ENCODE measurements at regions not wholly inside any gene's neighbourhood (a gene's known extent, or its start where the extent isn't known, plus 50 kb on each side); places are given as distances from the start of the nearest gene placed in this dataset.

DNA sequence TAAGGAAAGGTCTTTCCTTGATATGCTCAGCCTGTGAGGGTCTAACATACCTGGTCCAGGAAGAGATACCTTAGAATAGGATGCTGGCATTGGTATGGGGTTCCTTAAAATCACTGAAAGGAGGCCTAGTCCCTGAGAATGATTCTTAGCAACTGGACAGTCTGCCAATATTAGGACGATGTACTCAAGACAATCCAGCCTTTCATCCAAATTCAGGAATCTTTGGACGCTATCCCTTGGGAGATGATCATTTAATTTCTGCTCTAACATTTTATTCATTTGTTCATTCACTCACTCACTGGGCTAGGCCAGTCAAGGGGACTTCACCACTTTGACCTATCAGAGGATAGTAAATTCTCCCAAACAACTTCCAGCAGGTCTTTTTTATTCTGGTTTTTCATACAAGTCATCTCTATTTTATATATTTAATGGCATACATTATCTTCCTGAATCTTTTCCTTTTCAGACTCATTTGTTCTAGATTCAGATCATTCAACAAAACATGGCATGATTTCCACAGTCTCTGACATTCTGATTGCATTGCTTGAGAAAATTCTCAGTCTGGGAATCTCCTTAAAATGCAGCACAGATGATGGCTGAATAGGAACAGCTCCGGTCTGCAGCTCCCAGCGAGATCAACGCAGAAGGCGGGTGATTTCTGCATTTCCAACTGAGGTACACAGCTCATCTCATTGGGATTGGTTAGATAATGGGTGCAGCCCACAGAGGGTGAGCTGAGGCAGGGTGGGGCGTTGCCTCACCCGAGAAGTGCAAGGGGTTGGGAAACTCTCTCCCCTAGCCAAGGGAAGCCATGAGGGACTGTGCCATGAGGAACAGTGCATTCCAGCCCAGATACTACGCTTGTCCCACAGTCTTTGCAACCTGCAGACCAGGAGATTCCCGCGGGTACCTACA lies 118.0 kb upstream of the PRICKLE1 start:
- DNase-seq (ENCODE audit: low read depth) = no peak
- TF ChIP-seq, protein P1, sequence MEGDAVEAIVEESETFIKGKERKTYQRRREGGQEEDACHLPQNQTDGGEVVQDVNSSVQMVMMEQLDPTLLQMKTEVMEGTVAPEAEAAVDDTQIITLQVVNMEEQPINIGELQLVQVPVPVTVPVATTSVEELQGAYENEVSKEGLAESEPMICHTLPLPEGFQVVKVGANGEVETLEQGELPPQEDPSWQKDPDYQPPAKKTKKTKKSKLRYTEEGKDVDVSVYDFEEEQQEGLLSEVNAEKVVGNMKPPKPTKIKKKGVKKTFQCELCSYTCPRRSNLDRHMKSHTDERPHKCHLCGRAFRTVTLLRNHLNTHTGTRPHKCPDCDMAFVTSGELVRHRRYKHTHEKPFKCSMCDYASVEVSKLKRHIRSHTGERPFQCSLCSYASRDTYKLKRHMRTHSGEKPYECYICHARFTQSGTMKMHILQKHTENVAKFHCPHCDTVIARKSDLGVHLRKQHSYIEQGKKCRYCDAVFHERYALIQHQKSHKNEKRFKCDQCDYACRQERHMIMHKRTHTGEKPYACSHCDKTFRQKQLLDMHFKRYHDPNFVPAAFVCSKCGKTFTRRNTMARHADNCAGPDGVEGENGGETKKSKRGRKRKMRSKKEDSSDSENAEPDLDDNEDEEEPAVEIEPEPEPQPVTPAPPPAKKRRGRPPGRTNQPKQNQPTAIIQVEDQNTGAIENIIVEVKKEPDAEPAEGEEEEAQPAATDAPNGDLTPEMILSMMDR (conservative IDR thresholded peaks at IDR 0.05; ENCODE audit: low read length) = no peak
- H3K4me3 ChIP-seq (ENCODE audit: low read length) = no peak overlapping the region

DNA sequence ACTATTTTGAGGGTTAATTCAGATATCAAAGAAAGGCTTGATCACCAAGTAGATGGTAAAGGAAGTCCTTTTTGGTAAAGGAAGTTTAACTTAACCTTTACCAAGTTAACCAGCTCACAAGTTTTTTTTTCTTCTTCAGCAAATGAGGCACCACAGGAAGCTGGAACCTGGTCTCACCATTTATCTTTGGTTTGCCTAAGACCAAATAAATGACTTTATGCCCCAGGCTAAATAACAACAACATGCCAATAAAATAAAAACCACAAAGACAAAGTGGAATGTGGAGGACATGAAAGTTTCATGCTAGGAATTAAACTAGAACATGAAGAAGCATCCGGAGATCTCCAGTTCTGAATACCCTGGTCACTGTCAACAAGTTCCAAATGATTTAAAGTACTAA lies 116.8 kb upstream of the PRICKLE1 start:
- H3K4me3 ChIP-seq (ENCODE audit: low read length) = no peak overlapping the region
- TF ChIP-seq, protein P1 (conservative IDR thresholded peaks at IDR 0.05; ENCODE audit: low read length) = no peak
- DNase-seq (ENCODE audit: low read depth) = peak; percentile 41

DNA sequence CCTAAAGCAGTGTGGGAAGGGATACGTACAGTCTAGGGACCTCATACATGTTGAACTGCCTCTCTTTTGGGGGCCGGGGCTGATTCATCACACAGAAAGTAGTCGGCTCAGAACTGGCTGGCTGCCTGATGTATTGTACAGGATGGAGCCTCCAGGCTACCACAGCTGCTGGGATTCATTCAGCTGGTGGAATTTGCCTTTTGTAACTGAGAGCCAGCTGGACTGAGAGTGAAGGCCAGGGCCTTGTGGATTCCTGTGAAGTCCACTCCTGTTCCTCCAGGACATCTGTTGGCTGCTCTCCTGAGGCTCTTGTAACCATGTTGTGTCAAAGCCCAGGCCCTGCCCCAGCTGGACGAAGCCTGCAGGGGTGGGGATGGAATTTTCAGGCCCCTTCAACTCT lies 116.3 kb upstream of the PRICKLE1 start:
- H3K4me3 ChIP-seq (ENCODE audit: low read length) = no peak overlapping the region
- DNase-seq (ENCODE audit: low read depth) = peak; percentile 84
- TF ChIP-seq, protein P1 (conservative IDR thresholded peaks at IDR 0.05; ENCODE audit: low read length) = no peak

DNA sequence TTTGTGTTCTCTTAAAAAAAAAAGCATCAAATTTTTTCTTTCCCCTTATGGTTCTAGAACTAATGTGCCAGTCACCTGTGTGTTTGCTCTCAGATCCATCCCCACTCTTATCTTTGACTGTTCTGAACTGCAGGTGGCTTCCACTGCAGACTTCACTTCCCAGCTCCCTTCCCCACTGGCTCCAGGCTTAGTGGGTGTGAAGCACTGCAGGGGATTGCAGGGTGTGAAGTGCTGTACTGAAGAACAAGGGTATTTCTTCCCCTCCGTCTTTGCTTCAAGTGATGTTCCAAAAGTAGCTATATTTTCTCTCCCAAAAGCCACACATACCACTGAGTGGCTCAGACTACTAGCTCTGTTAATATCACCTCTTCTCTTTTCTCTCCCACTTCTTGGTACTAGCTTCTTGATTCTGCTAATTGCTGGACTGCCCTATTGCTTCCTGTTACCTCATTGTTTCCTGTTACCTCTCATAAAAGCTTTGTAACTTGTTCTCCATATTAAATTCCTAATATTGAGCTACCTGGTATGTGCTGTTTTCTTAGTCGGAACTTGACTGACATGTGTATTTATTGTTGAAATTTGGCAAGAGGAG lies 115.4 kb upstream of the PRICKLE1 start:
- no peak for DNase-seq (ENCODE audit: low read depth)
- H3K4me3 ChIP-seq (ENCODE audit: low read length) = no peak overlapping the region
- TF ChIP-seq, protein P1 (conservative IDR thresholded peaks at IDR 0.05; ENCODE audit: low read length) = no peak

DNA sequence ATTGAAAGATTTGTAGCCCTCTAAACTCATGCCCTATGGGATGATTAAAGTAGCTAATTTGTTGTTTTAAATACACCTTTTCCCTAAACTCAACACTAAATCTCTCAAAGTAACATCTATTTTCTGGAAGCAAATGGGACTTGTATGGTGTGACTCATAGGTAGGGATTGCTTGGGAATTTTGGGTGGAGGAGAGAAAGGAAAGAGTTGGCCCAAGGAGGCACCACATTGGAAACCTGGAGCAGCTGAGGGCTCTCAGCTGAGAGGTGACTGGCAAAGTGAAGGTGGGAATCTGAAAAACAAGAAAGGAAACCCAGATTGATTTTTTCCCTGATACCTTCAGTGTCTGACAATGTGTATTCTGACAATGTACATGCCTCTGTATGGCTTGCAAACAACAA lies 114.8 kb upstream of the PRICKLE1 start:
- TF ChIP-seq, protein P1 (conservative IDR thresholded peaks at IDR 0.05; ENCODE audit: low read length) = no peak
- no peak overlapping the region for H3K4me3 ChIP-seq (ENCODE audit: low read length)
- no peak for DNase-seq (ENCODE audit: low read depth)

DNA sequence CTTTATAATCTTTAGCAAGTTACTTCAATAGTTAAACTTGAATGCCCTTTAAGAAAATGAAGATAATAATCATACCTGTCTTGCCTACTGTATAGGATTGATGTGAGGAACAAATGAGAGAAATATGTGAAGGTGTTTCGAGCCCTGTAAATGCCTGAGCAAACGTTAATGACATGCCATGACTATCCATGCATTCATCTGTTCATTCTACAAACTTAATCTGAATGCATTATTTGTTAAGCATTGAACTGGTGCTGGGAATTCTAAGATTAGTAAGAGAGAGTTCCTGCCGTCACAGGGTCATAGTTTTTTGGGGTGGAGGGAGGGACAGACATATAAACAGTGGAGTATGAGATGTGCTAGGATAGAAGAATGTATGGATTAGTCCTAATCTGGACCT lies 111.5 kb upstream of the PRICKLE1 start:
- no peak overlapping the region for H3K4me3 ChIP-seq (ENCODE audit: low read length)
- no peak for DNase-seq (ENCODE audit: low read depth)
- TF ChIP-seq, protein P1 (conservative IDR thresholded peaks at IDR 0.05; ENCODE audit: low read length) = no peak

DNA sequence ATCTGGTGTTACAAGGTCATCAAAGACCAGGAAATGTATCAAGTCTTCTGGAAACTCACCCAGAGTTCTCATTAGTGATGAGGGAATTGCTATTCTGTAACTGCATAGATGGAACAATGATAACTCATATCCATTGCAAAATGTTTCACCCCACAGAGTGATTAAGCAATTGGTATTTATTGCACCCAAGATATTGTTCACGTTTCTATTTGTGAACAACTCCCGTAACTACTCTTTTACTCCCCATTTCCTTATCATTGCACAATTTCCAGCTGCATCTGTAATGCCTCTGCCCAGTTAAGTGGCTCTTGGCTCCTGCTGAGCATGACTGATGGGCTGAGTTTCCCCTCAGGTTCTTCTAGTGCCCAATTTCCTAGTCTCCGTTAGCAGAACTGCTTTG lies 108.7 kb upstream of the PRICKLE1 start:
- TF ChIP-seq, protein P1 (conservative IDR thresholded peaks at IDR 0.05; ENCODE audit: low read length) = no peak

More for the DNA sequence above, 108.7 kb upstream of the PRICKLE1 start:
- peak; percentile 87 for DNase-seq (ENCODE audit: low read depth)
- H3K4me3 ChIP-seq (ENCODE audit: low read length) = no peak overlapping the region

All from AG10803 (cell line).